ENCODE measurements at regions not wholly inside any gene's neighbourhood (a gene's known extent, or its start where the extent isn't known, plus 50 kb on each side); places are given as distances from the start of the nearest gene placed in this dataset.

GRCh38 chr10:44761076-44761475 lies 150.1 kb upstream of the TMEM72 start:
- H3K4me1 ChIP-seq (ENCODE audit: control extremely low read depth in 1 of 4, control insufficient read depth in 4 of 4, insufficient read depth in 4 of 4, low read length in 3 of 4) = no peaks in the 10 kb centered on the region
- H3K36me3 ChIP-seq (ENCODE audit: control insufficient read depth in 4 of 4, insufficient read depth in 4 of 4, low read length in 3 of 4) = no peaks in the 10 kb centered on the region
- H3K27ac ChIP-seq (ENCODE audit: insufficient read depth in 1 of 2, low read depth in 1 of 2, low read length in 2 of 2, poor library complexity in 1 of 2, severe bottlenecking in 2 of 2) = no peak overlapping the region
- H3K27me3 ChIP-seq (replicated peaks in 2 of 5; ENCODE audit: control insufficient read depth in 4 of 5, insufficient read depth in 5 of 5, low read length in 4 of 5) = peaks cover 0 to 1% (median 0%) of the 10 kb centered on the region in 5 experiments
- no peaks in the 10 kb centered on the region for H3K9me3 ChIP-seq (ENCODE audit: control extremely low read depth in 1 of 5, control insufficient read depth in 4 of 5, insufficient read depth in 2 of 5, low read depth in 1 of 5, low read length in 4 of 5)
- POLR2A ChIA-PET = no interaction called here
- no peak for DNase-seq
- WGBS (ENCODE audit: insufficient coverage) = 92% methylated on average over 5 of the region's 5 CpGs
- CTCF ChIA-PET = no interaction called here
- no peak overlapping the region for H3K4me3 ChIP-seq (ENCODE audit: control insufficient read depth in 1 of 7, extremely low read depth in 1 of 7, insufficient read depth in 4 of 7, low read depth in 2 of 7, low read length in 6 of 7)

GRCh38 chr10:44763331-44763730 lies 147.8 kb upstream of the TMEM72 start:
- ChIA-PET POLR2A (no interaction called here), CTCF (interaction anchor here (0.6 kb wide), 1 partner anchor 76 kb away, joined by 5 read pairs; no protein-coding TSS in a partner anchor)
- WGBS (ENCODE audit: insufficient coverage) = 100% methylated on average over 3 of the region's 3 CpGs
- no peak overlapping the region for H3K27ac ChIP-seq (ENCODE audit: insufficient read depth in 1 of 2, low read depth in 1 of 2, low read length in 2 of 2, poor library complexity in 1 of 2, severe bottlenecking in 2 of 2)
- no peaks in the 10 kb centered on the region for H3K9me3 ChIP-seq (ENCODE audit: control extremely low read depth in 1 of 5, control insufficient read depth in 4 of 5, insufficient read depth in 2 of 5, low read depth in 1 of 5, low read length in 4 of 5)
- no peak for DNase-seq
- H3K36me3 ChIP-seq (ENCODE audit: control insufficient read depth in 4 of 4, insufficient read depth in 4 of 4, low read length in 3 of 4) = no peaks in the 10 kb centered on the region
- no peak overlapping the region for H3K4me3 ChIP-seq (ENCODE audit: control insufficient read depth in 1 of 7, extremely low read depth in 1 of 7, insufficient read depth in 4 of 7, low read depth in 2 of 7, low read length in 6 of 7)
- H3K27me3 ChIP-seq (replicated peaks in 2 of 5; ENCODE audit: control insufficient read depth in 4 of 5, insufficient read depth in 5 of 5, low read length in 4 of 5) = peaks cover 0 to 1% (median 0%) of the 10 kb centered on the region in 5 experiments
- H3K4me1 ChIP-seq (ENCODE audit: control extremely low read depth in 1 of 4, control insufficient read depth in 4 of 4, insufficient read depth in 4 of 4, low read length in 3 of 4) = no peaks in the 10 kb centered on the region

GRCh38 chr10:44765299-44765698 lies 145.8 kb upstream of the TMEM72 start:
- no peak overlapping the region for H3K27ac ChIP-seq (ENCODE audit: insufficient read depth in 1 of 2, low read depth in 1 of 2, low read length in 2 of 2, poor library complexity in 1 of 2, severe bottlenecking in 2 of 2)
- H3K4me1 ChIP-seq (ENCODE audit: control extremely low read depth in 1 of 4, control insufficient read depth in 4 of 4, insufficient read depth in 4 of 4, low read length in 3 of 4) = no peaks in the 10 kb centered on the region
- DNase-seq = no peak
- H3K4me3 ChIP-seq (ENCODE audit: control insufficient read depth in 1 of 7, extremely low read depth in 1 of 7, insufficient read depth in 4 of 7, low read depth in 2 of 7, low read length in 6 of 7) = no peak overlapping the region
- no peaks in the 10 kb centered on the region for H3K9me3 ChIP-seq (ENCODE audit: control extremely low read depth in 1 of 5, control insufficient read depth in 4 of 5, insufficient read depth in 2 of 5, low read depth in 1 of 5, low read length in 4 of 5)
- H3K36me3 ChIP-seq (ENCODE audit: control insufficient read depth in 4 of 4, insufficient read depth in 4 of 4, low read length in 3 of 4) = no peaks in the 10 kb centered on the region
- H3K27me3 ChIP-seq (replicated peaks in 2 of 5; ENCODE audit: control insufficient read depth in 4 of 5, insufficient read depth in 5 of 5, low read length in 4 of 5) = no peaks in the 10 kb centered on the region
- 90% methylated on average over 1 of the region's 1 CpG for WGBS (ENCODE audit: insufficient coverage)
- ChIA-PET CTCF (no interaction called here), POLR2A (no interaction called here)

GRCh38 chr10:44766631-44767030 lies 144.5 kb upstream of the TMEM72 start:
- WGBS (ENCODE audit: insufficient coverage) = 94% methylated on average over 5 of the region's 5 CpGs
- no peak overlapping the region for H3K4me3 ChIP-seq (ENCODE audit: control insufficient read depth in 1 of 7, extremely low read depth in 1 of 7, insufficient read depth in 4 of 7, low read depth in 2 of 7, low read length in 6 of 7)
- H3K27me3 ChIP-seq (replicated peaks in 2 of 5; ENCODE audit: control insufficient read depth in 4 of 5, insufficient read depth in 5 of 5, low read length in 4 of 5) = no peaks in the 10 kb centered on the region
- no peak for DNase-seq
- H3K36me3 ChIP-seq (ENCODE audit: control insufficient read depth in 4 of 4, insufficient read depth in 4 of 4, low read length in 3 of 4) = no peaks in the 10 kb centered on the region
- ChIA-PET CTCF (no interaction called here), POLR2A (no interaction called here)
- no peak overlapping the region for H3K27ac ChIP-seq (ENCODE audit: insufficient read depth in 1 of 2, low read depth in 1 of 2, low read length in 2 of 2, poor library complexity in 1 of 2, severe bottlenecking in 2 of 2)
- no peaks in the 10 kb centered on the region for H3K9me3 ChIP-seq (ENCODE audit: control extremely low read depth in 1 of 5, control insufficient read depth in 4 of 5, insufficient read depth in 2 of 5, low read depth in 1 of 5, low read length in 4 of 5)
- no peaks in the 10 kb centered on the region for H3K4me1 ChIP-seq (ENCODE audit: control extremely low read depth in 1 of 4, control insufficient read depth in 4 of 4, insufficient read depth in 4 of 4, low read length in 3 of 4)

GRCh38 chr10:44769450-44769849 lies 141.7 kb upstream of the TMEM72 start:
- DNase-seq = no peak
- no peaks in the 10 kb centered on the region for H3K9me3 ChIP-seq (ENCODE audit: control extremely low read depth in 1 of 5, control insufficient read depth in 4 of 5, insufficient read depth in 2 of 5, low read depth in 1 of 5, low read length in 4 of 5)
- no peaks in the 10 kb centered on the region for H3K4me1 ChIP-seq (ENCODE audit: control extremely low read depth in 1 of 4, control insufficient read depth in 4 of 4, insufficient read depth in 4 of 4, low read length in 3 of 4)
- no peaks in the 10 kb centered on the region for H3K27me3 ChIP-seq (replicated peaks in 2 of 5; ENCODE audit: control insufficient read depth in 4 of 5, insufficient read depth in 5 of 5, low read length in 4 of 5)
- no CpG with 5 or more reads among the region's 1 CpG for WGBS (ENCODE audit: insufficient coverage)
- H3K27ac ChIP-seq (ENCODE audit: insufficient read depth in 1 of 2, low read depth in 1 of 2, low read length in 2 of 2, poor library complexity in 1 of 2, severe bottlenecking in 2 of 2) = no peak overlapping the region
- no peaks in the 10 kb centered on the region for H3K36me3 ChIP-seq (ENCODE audit: control insufficient read depth in 4 of 4, insufficient read depth in 4 of 4, low read length in 3 of 4)
- ChIA-PET CTCF (no interaction called here), POLR2A (no interaction called here)
- no peak overlapping the region for H3K4me3 ChIP-seq (ENCODE audit: control insufficient read depth in 1 of 7, extremely low read depth in 1 of 7, insufficient read depth in 4 of 7, low read depth in 2 of 7, low read length in 6 of 7)

GRCh38 chr10:44771233-44771995 lies 139.7 kb upstream of the TMEM72 start:
- ChIA-PET POLR2A (no interaction called here), CTCF (no interaction called here)
- H3K27ac ChIP-seq (ENCODE audit: insufficient read depth in 1 of 2, low read depth in 1 of 2, low read length in 2 of 2, poor library complexity in 1 of 2, severe bottlenecking in 2 of 2) = no peak overlapping the region
- 100% methylated on average over 1 of the region's 2 CpGs for WGBS (ENCODE audit: insufficient coverage)
- no peaks in the 10 kb centered on the region for H3K36me3 ChIP-seq (ENCODE audit: control insufficient read depth in 4 of 4, insufficient read depth in 4 of 4, low read length in 3 of 4)
- DNase-seq = no peak
- no peaks in the 10 kb centered on the region for H3K27me3 ChIP-seq (replicated peaks in 2 of 5; ENCODE audit: control insufficient read depth in 4 of 5, insufficient read depth in 5 of 5, low read length in 4 of 5)
- no peaks in the 10 kb centered on the region for H3K9me3 ChIP-seq (ENCODE audit: control extremely low read depth in 1 of 5, control insufficient read depth in 4 of 5, insufficient read depth in 2 of 5, low read depth in 1 of 5, low read length in 4 of 5)
- no peaks in the 10 kb centered on the region for H3K4me1 ChIP-seq (ENCODE audit: control extremely low read depth in 1 of 4, control insufficient read depth in 4 of 4, insufficient read depth in 4 of 4, low read length in 3 of 4)
- H3K4me3 ChIP-seq (ENCODE audit: control insufficient read depth in 1 of 7, extremely low read depth in 1 of 7, insufficient read depth in 4 of 7, low read depth in 2 of 7, low read length in 6 of 7) = no peak overlapping the region

GRCh38 chr10:44773565-44773964 lies 137.6 kb upstream of the TMEM72 start:
- CTCF ChIA-PET = no interaction called here
- Histone ChIP-seq H3K9me3 (ENCODE audit: control extremely low read depth in 1 of 5, control insufficient read depth in 4 of 5, insufficient read depth in 2 of 5, low read depth in 1 of 5, low read length in 4 of 5) (no peaks in the 10 kb centered on the region), H3K27ac (ENCODE audit: insufficient read depth in 1 of 2, low read depth in 1 of 2, low read length in 2 of 2, poor library complexity in 1 of 2, severe bottlenecking in 2 of 2) (no peak overlapping the region), H3K4me3 (ENCODE audit: control insufficient read depth in 1 of 7, extremely low read depth in 1 of 7, insufficient read depth in 4 of 7, low read depth in 2 of 7, low read length in 6 of 7) (no peak overlapping the region), H3K27me3 (replicated peaks in 2 of 5; ENCODE audit: control insufficient read depth in 4 of 5, insufficient read depth in 5 of 5, low read length in 4 of 5) (no peaks in the 10 kb centered on the region), H3K36me3 (ENCODE audit: control insufficient read depth in 4 of 4, insufficient read depth in 4 of 4, low read length in 3 of 4) (no peaks in the 10 kb centered on the region), H3K4me1 (ENCODE audit: control extremely low read depth in 1 of 4, control insufficient read depth in 4 of 4, insufficient read depth in 4 of 4, low read length in 3 of 4) (no peaks in the 10 kb centered on the region)
- POLR2A ChIA-PET = no interaction called here
- no peak for DNase-seq
- WGBS (ENCODE audit: insufficient coverage) = over 99% methylated on average over 18 of the region's 19 CpGs
